ENCODE measurements at regions not wholly inside any gene's neighbourhood (a gene's known extent, or its start where the extent isn't known, plus 50 kb on each side); places are given as distances from the start of the nearest gene placed in this dataset.

- TF ChIP-seq CTCF (IDR thresholded peaks at IDR 0.05) = no peak
- TF ChIP-seq EZH2 (IDR thresholded peaks at IDR 0.05; ENCODE audit: borderline replicate concordance, insufficient read depth, low read depth, low read length, poor library complexity, severe bottlenecking) = no peak
These were observed 390.0 kb downstream of the PLK2 start for GRCh38 chr5:58069846-58070245.
